ENCODE measurements at regions not wholly inside any gene's neighbourhood (a gene's known extent, or its start where the extent isn't known, plus 50 kb on each side); places are given as distances from the start of the nearest gene placed in this dataset.

GRCh38 chr2:144102386-144102785 lies 417.5 kb downstream of the ZEB2 start:
- Histone ChIP-seq H4K20me1 (ENCODE audit: control insufficient read depth, insufficient read depth, low read length, poor library complexity, severe bottlenecking) (no peaks in the 10 kb centered on the region), H3K9me3 (ENCODE audit: control extremely low read depth in 1 of 3, control insufficient read depth in 2 of 3, insufficient read depth in 1 of 3, low read length in 2 of 3) (peaks cover 1 to 16% (median 5%) of the 10 kb centered on the region in 3 donors), H2AFZ (ENCODE audit: insufficient read depth, low read depth, low read length, poor library complexity, severe bottlenecking) (no peak overlapping the region), H3K4me1 (ENCODE audit: control insufficient read depth in 2 of 2, insufficient read depth in 2 of 2, low read length in 2 of 2) (no peaks in the 10 kb centered on the region), H3K27ac (ENCODE audit: low read length in 2 of 2) (no peak overlapping the region), H3K4me3 (ENCODE audit: control extremely low read depth in 1 of 5, extremely low read depth in 1 of 5, insufficient read depth in 1 of 5, low read depth in 2 of 5, low read length in 4 of 5) (no peak overlapping the region), H3K9ac (ENCODE audit: low read length) (no peak overlapping the region), H3K36me3 (replicated peaks in 1 of 2; ENCODE audit: control extremely low read depth in 1 of 2, control insufficient read depth in 1 of 2, extremely low read depth in 1 of 2, insufficient read depth in 2 of 2, low read length in 1 of 2) (no peaks in the 10 kb centered on the region), H3K4me2 (replicated peaks; ENCODE audit: low read depth, low read length, poor library complexity, severe bottlenecking) (no peak overlapping the region), H3K27me3 (replicated peaks in 1 of 4; ENCODE audit: control extremely low read depth in 1 of 4, control insufficient read depth in 3 of 4, insufficient read depth in 4 of 4, low read length in 3 of 4) (no peaks in the 10 kb centered on the region), H3K79me2 (ENCODE audit: control insufficient read depth, insufficient read depth, low read length) (no peaks in the 10 kb centered on the region)
- H3K4me3 Mint-ChIP-seq, result no peak overlapping the region
- intact Hi-C loops (cut with micrococcal nuclease), result no loop called here
- H3K27ac Mint-ChIP-seq, result no peak overlapping the region
- no CpG with 5 or more reads among the region's 2 CpGs for WGBS (ENCODE audit: insufficient coverage)
- ATAC-seq (ENCODE audit: low read depth) (no peak), DNase-seq (no peak)
- ChIA-PET CTCF (no interaction called here), POLR2A (no interaction called here)
- peaks cover 3% of the 10 kb centered on the region for H3K9me3 Mint-ChIP-seq (ENCODE audit: insufficient read depth)
- no peaks in the 10 kb centered on the region for H3K27me3 Mint-ChIP-seq
- TF ChIP-seq CTCF (IDR thresholded peaks at IDR 0.05), result no peak
- TF ChIP-seq EZH2 (IDR thresholded peaks at IDR 0.05; ENCODE audit: borderline replicate concordance, insufficient read depth, low read depth, low read length, poor library complexity, severe bottlenecking), result no peak
- peaks cover 7% of the 10 kb centered on the region for H3K4me1 Mint-ChIP-seq

- WGBS (ENCODE audit: insufficient coverage), result 67% methylated on average over 1 of the region's 6 CpGs
- Mint-ChIP-seq H3K27me3 (no peaks in the 10 kb centered on the region), H3K4me3 (no peak overlapping the region), H3K4me1 (peaks cover 7% of the 10 kb centered on the region), H3K27ac (no peak overlapping the region), H3K9me3 (ENCODE audit: insufficient read depth) (peaks cover 2% of the 10 kb centered on the region)
- Histone ChIP-seq H3K36me3 (replicated peaks in 1 of 2; ENCODE audit: control extremely low read depth in 1 of 2, control insufficient read depth in 1 of 2, extremely low read depth in 1 of 2, insufficient read depth in 2 of 2, low read length in 1 of 2) (no peaks in the 10 kb centered on the region), H3K27ac (ENCODE audit: low read length in 2 of 2) (no peak overlapping the region), H3K4me3 (ENCODE audit: control extremely low read depth in 1 of 5, extremely low read depth in 1 of 5, insufficient read depth in 1 of 5, low read depth in 2 of 5, low read length in 4 of 5) (no peak overlapping the region), H4K20me1 (ENCODE audit: control insufficient read depth, insufficient read depth, low read length, poor library complexity, severe bottlenecking) (no peaks in the 10 kb centered on the region), H3K4me2 (replicated peaks; ENCODE audit: low read depth, low read length, poor library complexity, severe bottlenecking) (no peak overlapping the region), H3K4me1 (ENCODE audit: control insufficient read depth in 2 of 2, insufficient read depth in 2 of 2, low read length in 2 of 2) (no peaks in the 10 kb centered on the region), H2AFZ (ENCODE audit: insufficient read depth, low read depth, low read length, poor library complexity, severe bottlenecking) (no peak overlapping the region), H3K79me2 (ENCODE audit: control insufficient read depth, insufficient read depth, low read length) (no peaks in the 10 kb centered on the region), H3K9ac (ENCODE audit: low read length) (no peak overlapping the region), H3K27me3 (replicated peaks in 1 of 4; ENCODE audit: control extremely low read depth in 1 of 4, control insufficient read depth in 3 of 4, insufficient read depth in 4 of 4, low read length in 3 of 4) (no peaks in the 10 kb centered on the region), H3K9me3 (ENCODE audit: control extremely low read depth in 1 of 3, control insufficient read depth in 2 of 3, insufficient read depth in 1 of 3, low read length in 2 of 3) (peaks cover 0 to 13% (median 5%) of the 10 kb centered on the region in 3 donors)
- no peak for DNase-seq
- ChIA-PET POLR2A (no interaction called here), CTCF (no interaction called here)
- intact Hi-C loops (cut with micrococcal nuclease), result no loop called here
- TF ChIP-seq EZH2 (IDR thresholded peaks at IDR 0.05; ENCODE audit: borderline replicate concordance, insufficient read depth, low read depth, low read length, poor library complexity, severe bottlenecking) (no peak), CTCF (IDR thresholded peaks at IDR 0.05) (no peak)
- no peak for ATAC-seq (ENCODE audit: low read depth)
Observed at GRCh38 chr2:144099780-144100377, 420.0 kb downstream of the ZEB2 start.
